Chondrocyte (in vitro differentiated cells): ENCODE measurements at regions not wholly inside any gene's neighbourhood (a gene's known extent, or its start where the extent isn't known, plus 50 kb on each side); places are given as distances from the start of the nearest gene placed in this dataset.

Experiments
- DNase-seq: peaks from one replicate; pipeline ENCODE4 v3.0.0; 2021; ENCODE audit warnings: mixed read lengths, low spot score
- H3K27ac Mint-ChIP-seq: one replicate; pipeline ENCODE4 v1.8.0; 2021; ENCODE audit warnings: mild to moderate bottlenecking, moderate library complexity, mixed read lengths; ENCODE audit not compliant: unreplicated experiment
- H3K27me3 Mint-ChIP-seq: 2 replicates; pipeline ENCODE4 v1.8.0; 2021; ENCODE audit warnings: low read depth, mixed read lengths
- H3K36me3 Mint-ChIP-seq: 2 replicates; pipeline ENCODE4 v1.8.0; 2021; ENCODE audit warnings: low read depth, mixed read lengths
- H3K4me1 Mint-ChIP-seq: 2 replicates; pipeline ENCODE4 v1.8.0; 2021; ENCODE audit warnings: low read depth, mild to moderate bottlenecking, mixed read lengths
- H3K4me3 Mint-ChIP-seq: one replicate; pipeline ENCODE4 v1.8.0; 2021; ENCODE audit warnings: mild to moderate bottlenecking, moderate library complexity, mixed read lengths; ENCODE audit not compliant: unreplicated experiment
- H3K9me3 Mint-ChIP-seq: 2 replicates; pipeline ENCODE4 v1.8.0; 2021; ENCODE audit warnings: low read depth, mixed read lengths
- CTCF ChIP-seq: fragments of 200-600 bp; sonication (generic); IDR thresholded peaks from 2 replicates; pipeline ENCODE4 v1.5.0; 2021; ENCODE audit warnings: antibody characterized with exemption, mild to moderate bottlenecking, moderate library complexity

- H3K9me3 Mint-ChIP-seq, result peaks cover 3% of the 10 kb centered on the region
- no peak for DNase-seq
- no peak overlapping the region for H3K27ac Mint-ChIP-seq
- H3K4me1 Mint-ChIP-seq, result no peaks in the 10 kb centered on the region
- H3K27me3 Mint-ChIP-seq, result peaks cover 5% of the 10 kb centered on the region
- H3K36me3 Mint-ChIP-seq, result no peaks in the 10 kb centered on the region
- TF ChIP-seq CTCF, result no peak
- no peak overlapping the region for H3K4me3 Mint-ChIP-seq
Observed at GRCh38 chr5:13569090-13569715, 375.3 kb downstream of the DNAH5 start.

GRCh38 chr5:13567819-13568218 is 376.7 kb downstream of the DNAH5 start:
- peaks cover 3% of the 10 kb centered on the region for H3K27me3 Mint-ChIP-seq
- no peak overlapping the region for H3K27ac Mint-ChIP-seq
- H3K4me1 Mint-ChIP-seq, result no peaks in the 10 kb centered on the region
- no peak for TF ChIP-seq CTCF
- no peaks in the 10 kb centered on the region for H3K36me3 Mint-ChIP-seq
- H3K4me3 Mint-ChIP-seq, result no peak overlapping the region
- peaks cover 8% of the 10 kb centered on the region for H3K9me3 Mint-ChIP-seq
- DNase-seq, result no peak

- DNase-seq, result no peak
- no peak for TF ChIP-seq CTCF
- Mint-ChIP-seq H3K27me3 (peaks cover 3% of the 10 kb centered on the region), H3K4me3 (no peak overlapping the region), H3K36me3 (no peaks in the 10 kb centered on the region), H3K4me1 (no peaks in the 10 kb centered on the region), H3K27ac (no peak overlapping the region), H3K9me3 (peaks cover 8% of the 10 kb centered on the region)
Observed at GRCh38 chr5:13566871-13567339, 377.6 kb downstream of the DNAH5 start.

GRCh38 chr5:13558408-13558807 is 386.1 kb downstream of the DNAH5 start:
- Mint-ChIP-seq H3K9me3 (peaks cover under 1% of the 10 kb centered on the region), H3K27me3 (no peaks in the 10 kb centered on the region), H3K4me3 (no peak overlapping the region), H3K4me1 (no peaks in the 10 kb centered on the region), H3K36me3 (no peaks in the 10 kb centered on the region), H3K27ac (no peak overlapping the region)
- TF ChIP-seq CTCF, result no peak
- DNase-seq, result no peak

- Mint-ChIP-seq H3K27me3 (peaks cover 2% of the 10 kb centered on the region), H3K9me3 (no peaks in the 10 kb centered on the region), H3K4me1 (no peaks in the 10 kb centered on the region), H3K27ac (no peak overlapping the region), H3K36me3 (no peaks in the 10 kb centered on the region), H3K4me3 (no peak overlapping the region)
- no peak for TF ChIP-seq CTCF
- DNase-seq, result no peak
Observed at GRCh38 chr5:13553896-13554295, 390.6 kb downstream of the DNAH5 start.
